GM19328 (cell line): ENCODE measurements at regions not wholly inside any gene's neighbourhood (a gene's known extent, or its start where the extent isn't known, plus 50 kb on each side); places are given as distances from the start of the nearest gene placed in this dataset.
"Not testable (repeated sequence)": the region's sequence is repeated elsewhere in the genome, so short reads cannot be mapped to it uniquely, and the experiment has no call there.

Experiments used
- ATAC-seq: cut with Tn5 transposase; IDR thresholded peaks from one replicate; pipeline ENCODE4 v1.9.1; 2021; ENCODE audit warnings: mild to moderate bottlenecking, moderate library complexity; ENCODE audit not compliant: unreplicated experiment

DNA sequence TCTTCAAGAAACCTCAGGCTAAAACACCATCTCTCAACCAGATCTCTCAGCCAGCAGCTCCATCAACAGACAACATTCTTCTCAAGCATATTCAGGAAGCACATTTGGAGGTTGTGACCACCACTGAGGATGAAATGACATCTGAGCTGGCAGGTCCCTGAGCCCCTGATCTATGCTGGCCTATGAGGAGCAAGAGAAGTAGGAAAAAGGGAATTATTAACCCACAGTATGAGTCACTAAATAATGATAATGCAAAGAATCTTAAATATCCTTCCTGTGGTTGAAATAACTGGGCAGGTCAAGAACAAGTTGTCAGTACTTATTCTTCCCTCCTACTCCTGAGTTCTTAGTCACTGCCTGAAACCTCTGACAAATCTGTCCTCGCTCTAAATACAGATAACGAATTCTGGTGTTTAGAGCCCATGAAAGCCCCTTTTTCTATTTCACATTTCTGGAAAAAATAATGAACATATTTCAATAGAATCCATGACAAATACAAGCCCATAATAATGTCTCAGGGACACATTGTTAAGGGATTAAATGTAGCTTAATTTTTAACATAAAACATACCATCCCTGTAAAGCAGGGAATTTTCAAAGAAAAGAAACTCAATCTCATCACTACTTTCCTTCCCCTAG lies 225.8 kb upstream of the IRS2 start:
- ATAC-seq, result no peak

DNA sequence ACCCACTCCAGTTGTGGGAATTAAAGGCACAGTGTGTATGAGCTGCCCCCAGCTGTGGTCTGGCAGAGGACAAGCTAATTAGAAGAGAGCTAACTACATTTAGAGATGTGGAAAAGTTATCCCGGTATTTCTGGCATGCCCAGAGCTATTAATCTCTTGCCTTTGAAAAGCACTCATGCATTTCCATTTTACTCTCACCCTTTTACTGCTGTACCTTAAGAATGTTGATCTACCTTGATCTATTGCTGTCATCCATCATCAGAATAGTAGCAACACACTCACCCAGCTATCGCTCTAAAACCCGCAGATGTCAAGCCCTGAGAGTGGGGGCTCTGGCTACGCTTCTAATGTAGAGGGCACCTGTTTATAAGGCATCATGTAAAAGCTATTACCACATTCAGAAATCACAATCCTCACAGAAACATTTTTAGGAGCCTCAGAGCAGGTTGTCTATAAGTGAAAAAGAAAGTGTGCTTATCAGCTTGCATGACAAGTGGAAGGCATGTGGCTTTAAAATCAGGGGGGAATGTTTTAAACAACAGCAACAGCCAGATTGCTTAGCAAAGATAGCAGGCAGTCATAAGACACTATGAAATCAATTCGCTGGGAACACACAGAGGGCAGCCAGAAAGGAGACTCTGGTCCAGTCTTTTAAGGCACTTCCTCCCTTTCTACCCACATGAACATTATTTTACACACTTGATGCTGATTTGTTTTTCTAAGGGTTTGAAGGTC lies 224.2 kb upstream of the IRS2 start:
- no peak for ATAC-seq

- no peak for ATAC-seq
These were observed 222.4 kb upstream of the IRS2 start for GRCh38 chr13:110008816-110009215.

GRCh38 chr13:110006304-110006703 lies 219.9 kb upstream of the IRS2 start:
- no peak for ATAC-seq

GRCh38 chr13:110005563-110005962 lies 219.2 kb upstream of the IRS2 start:
- ATAC-seq, result no peak

GRCh38 chr13:110004814-110005213 lies 218.4 kb upstream of the IRS2 start:
- ATAC-seq, result no peak

- no peak for ATAC-seq
These were observed 215.4 kb upstream of the IRS2 start for GRCh38 chr13:110001670-110002275.

GRCh38 chr13:110000534-110001345 lies 214.4 kb upstream of the IRS2 start:
- no peak for ATAC-seq

DNA sequence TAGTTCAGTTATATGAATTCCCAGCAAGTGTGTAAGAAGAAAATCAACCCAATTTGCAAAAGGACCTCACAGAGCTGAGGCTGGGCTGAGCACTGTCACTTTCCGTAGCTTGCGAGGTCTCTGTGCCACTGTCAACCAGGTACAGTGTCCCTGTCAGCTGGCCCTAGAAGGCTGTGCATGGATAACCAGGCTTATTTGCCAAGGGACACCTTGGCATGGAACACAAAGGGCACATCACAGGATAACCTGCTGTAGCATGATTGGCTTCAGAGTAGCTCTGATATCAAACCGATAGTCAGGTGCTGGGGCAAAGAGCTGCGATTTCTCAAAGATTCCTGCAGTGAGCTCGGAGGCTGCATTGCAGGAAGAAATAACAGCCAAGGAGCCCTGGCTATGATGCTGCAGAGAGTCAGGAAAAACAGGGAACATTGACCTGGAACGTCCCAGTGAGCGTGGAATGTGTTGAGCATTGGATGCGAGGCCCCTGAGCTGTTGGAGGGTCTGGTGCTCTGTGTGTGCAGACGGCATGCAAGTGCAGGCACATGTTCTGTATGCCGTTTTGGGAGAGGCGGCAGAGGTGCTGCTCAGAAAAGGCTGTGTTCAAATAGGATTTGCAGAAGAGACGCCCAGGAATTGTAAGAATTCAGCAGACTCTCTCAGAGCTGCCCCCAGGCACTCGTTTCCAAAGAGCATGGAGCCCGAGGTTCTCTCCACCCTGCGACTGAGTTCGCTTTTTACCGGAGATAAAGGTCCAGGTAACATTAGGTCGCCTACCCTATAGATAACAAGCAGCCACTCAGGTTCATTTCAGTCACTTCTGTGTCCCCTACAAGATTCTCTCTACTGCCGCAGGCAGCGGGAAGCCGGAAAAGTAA lies 213.5 kb upstream of the IRS2 start:
- no peak for ATAC-seq

GRCh38 chr13:109998684-109999533 lies 212.5 kb upstream of the IRS2 start:
- ATAC-seq, result no peak

DNA sequence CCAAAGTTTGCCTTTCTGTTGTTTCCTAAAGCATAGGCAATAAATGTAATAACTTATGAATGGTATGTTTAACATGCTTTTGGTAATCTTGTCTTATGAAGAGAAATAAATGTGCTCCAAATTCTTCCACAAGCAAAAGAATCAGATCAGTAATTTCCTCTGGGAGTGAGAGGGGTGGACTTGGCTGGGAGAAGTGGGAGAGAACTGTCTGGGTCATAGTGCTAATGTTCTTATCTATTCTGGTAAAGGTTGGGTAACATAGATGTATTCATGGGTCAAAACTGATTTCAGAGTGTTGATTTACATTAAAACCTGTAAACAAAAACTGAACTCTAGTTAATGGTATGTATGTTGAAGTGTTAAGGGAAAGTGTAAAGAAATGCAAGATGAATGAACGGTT lies 211.7 kb upstream of the IRS2 start:
- no peak for ATAC-seq

DNA sequence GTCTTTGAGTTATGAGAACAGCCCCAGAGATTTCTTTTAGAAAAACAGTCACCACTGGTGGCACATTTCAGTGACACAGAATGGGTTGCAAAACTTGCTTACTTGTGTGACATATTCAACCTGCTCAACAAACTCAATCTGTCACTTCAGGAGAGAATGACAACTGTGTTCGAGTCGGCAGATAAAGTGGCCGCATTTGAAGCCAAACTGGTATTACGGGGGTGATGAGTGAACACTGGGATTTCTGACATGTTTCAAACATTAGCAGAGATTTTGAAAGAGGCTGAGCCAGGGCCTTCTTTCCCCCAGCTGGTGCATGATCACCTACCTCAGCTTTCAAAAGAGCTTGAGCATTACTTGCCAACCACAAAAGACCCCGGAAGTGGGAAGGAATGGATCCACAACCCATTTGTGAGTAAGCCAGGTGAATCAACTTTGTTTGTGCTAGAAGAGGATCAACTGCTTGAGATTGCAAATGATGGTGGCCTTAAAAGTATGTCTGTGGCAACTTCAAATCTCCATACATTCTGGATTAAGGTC lies 210.7 kb upstream of the IRS2 start:
- not testable (repeated sequence) for ATAC-seq

DNA sequence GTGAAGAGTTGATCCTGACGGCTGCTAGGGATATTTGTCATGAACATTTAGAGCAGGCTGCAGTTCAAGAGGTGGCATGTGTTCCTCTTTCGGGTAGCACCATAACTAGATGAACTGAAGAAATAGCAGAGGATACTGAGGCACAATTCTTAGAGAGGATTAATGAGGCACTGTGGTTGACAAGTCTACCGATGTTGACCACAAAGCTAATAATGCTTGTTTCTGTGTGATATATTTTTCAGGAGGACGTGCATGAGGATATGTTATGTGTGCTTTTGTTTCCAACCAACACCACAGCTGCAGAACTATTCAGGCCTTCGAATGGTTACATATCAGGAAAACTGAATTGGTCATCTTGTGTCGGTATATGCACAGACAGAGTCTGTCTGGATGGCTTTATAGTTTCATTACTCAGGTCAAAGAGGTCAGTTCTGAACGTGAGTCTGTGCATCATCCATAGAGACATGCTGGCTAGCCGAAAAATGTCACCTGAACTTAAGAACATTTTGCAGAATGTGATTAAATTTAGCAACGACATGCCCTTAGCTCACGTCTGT lies 210.1 kb upstream of the IRS2 start:
- ATAC-seq, result no peak

DNA sequence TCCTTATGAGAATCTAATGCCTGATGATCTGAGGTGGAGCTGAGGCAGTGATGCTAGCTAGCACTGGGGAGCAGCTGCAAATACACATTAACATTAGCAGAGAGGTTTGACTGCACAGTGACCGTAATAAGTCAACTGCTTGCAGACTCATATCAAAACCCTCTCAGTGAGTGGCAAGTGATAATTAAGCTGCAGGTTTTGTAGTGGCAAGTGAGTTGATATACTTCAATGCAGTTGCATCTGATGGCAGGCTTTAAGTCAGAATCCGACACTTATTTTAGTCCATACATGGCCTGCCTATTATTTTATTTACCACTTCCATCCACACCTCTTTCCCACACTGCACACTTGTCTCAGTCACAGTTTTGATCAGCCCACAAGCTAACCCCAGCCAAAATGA lies 209.2 kb upstream of the IRS2 start:
- ATAC-seq, result no peak

GRCh38 chr13:109990296-109990695 lies 203.9 kb upstream of the IRS2 start:
- no peak for ATAC-seq

DNA sequence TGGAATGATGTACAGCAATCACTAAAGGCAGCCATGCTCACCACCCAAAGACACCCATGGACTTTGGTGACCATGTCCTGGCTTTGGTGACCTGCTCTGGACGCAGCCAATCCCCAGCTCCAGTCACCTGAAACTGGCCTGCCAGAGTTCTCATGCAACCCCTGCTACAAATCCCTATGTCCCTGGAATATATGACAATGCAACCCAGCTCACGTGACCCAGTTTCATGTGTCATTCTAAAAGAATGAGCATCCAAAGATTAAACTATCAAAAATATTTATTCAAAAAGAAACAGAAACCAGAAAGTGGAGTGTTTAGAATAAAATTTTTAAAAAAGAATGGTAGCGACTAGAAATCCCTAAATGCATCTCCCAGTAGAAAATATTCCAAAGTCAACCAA lies 203.3 kb upstream of the IRS2 start:
- ATAC-seq, result no peak

- ATAC-seq, result no peak
These were observed 202.8 kb upstream of the IRS2 start for GRCh38 chr13:109989155-109989554.

GRCh38 chr13:109986851-109987250 lies 200.5 kb upstream of the IRS2 start:
- no peak for ATAC-seq

DNA sequence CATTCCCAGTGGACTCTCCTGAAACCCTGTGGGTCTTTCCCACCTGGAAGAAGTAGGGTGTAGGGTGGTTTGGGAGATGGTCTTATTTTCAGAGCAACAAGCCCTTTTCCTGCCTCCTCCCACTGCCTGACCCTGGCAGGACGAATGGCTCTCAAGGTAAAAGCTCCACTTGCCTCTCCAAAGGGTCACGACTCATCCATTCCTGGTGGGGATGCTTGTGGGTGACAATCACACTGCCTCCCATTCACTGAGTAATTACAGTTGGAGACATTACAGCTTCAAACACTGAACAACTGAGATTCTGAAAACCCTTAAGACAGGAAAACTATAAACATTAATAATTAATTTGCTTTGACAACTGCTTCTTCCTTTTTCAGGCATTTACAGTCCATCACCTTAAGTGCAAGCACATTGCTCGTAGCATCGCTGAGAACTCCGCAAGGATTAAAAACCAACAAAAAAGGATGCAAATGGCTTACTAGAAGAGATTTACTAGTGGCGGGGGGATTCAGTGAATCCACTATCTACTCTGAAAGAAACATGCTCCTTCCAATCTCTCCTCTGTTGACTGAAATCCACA lies 199.6 kb upstream of the IRS2 start:
- ATAC-seq, result no peak
